C4-2B (cell line): ENCODE measurements at regions not wholly inside any gene's neighbourhood (a gene's known extent, or its start where the extent isn't known, plus 50 kb on each side); places are given as distances from the start of the nearest gene placed in this dataset.

Experiments used
- ZFX ChIP-seq: fragments of 450-650 bp; IDR thresholded peaks from 2 replicates; pipeline ENCODE4 v1.6.1; 2017
- TF ChIP-seq, protein P1 (sequence below): fragments of 450-650 bp; conservative IDR thresholded peaks from 2 replicates; pipeline ENCODE4 v1.5.1; 2017; ENCODE audit warnings: mild to moderate bottlenecking

DNA sequence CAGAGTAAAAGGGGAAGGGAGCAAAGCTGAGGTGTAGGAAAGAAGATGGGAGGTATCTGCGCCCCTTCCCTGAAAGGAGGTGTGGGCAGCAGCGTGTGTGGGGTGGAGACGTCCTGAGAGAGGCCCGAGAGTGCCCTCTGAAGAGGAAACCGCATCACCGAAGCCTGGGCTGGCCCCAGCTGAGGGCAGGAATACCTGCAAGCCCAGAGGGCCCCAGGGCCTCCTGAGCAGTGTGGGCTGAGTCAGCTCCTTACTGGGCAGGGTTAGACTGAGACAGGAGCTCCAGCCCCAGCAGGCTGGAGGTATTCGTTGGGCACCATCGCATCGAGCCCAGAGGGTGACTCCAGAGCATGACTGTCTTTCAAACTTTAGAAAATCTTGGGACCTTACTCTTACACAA is 534.0 kb upstream of the B3GAT1 start:
- TF ChIP-seq, protein P1, sequence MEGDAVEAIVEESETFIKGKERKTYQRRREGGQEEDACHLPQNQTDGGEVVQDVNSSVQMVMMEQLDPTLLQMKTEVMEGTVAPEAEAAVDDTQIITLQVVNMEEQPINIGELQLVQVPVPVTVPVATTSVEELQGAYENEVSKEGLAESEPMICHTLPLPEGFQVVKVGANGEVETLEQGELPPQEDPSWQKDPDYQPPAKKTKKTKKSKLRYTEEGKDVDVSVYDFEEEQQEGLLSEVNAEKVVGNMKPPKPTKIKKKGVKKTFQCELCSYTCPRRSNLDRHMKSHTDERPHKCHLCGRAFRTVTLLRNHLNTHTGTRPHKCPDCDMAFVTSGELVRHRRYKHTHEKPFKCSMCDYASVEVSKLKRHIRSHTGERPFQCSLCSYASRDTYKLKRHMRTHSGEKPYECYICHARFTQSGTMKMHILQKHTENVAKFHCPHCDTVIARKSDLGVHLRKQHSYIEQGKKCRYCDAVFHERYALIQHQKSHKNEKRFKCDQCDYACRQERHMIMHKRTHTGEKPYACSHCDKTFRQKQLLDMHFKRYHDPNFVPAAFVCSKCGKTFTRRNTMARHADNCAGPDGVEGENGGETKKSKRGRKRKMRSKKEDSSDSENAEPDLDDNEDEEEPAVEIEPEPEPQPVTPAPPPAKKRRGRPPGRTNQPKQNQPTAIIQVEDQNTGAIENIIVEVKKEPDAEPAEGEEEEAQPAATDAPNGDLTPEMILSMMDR, result no peak
- no peak for TF ChIP-seq ZFX
